BJ (cell line): ENCODE measurements at regions not wholly inside any gene's neighbourhood (a gene's known extent, or its start where the extent isn't known, plus 50 kb on each side); places are given as distances from the start of the nearest gene placed in this dataset.

Experiments used
- CTCF ChIA-PET: fragments of 350-600 bp; formaldehyde crosslinking; extraction: SDS; loops from one replicate; lab custom pipeline; 2021; ENCODE audit warnings: antibody characterized with exemption, inconsistent platforms; lab: Yijun Ruan, JAX
- POLR2A ChIA-PET: fragments of 300-600 bp; sonication (Branson Sonifier 250); formaldehyde crosslinking; extraction: SDS; loops from one replicate; lab custom pipeline; 2021; ENCODE audit warnings: antibody characterized with exemption; lab: Charles Lee
- DNase-seq: peaks from one replicate; pipeline ENCODE4 v3.0.0-alpha.2; 2011; ENCODE audit warnings: low read depth
- H3K27me3 ChIP-seq: 2 replicates; pipeline ENCODE4 v1.6.0; 2011; ENCODE audit warnings: low read length; ENCODE audit not compliant: control insufficient read depth, insufficient read depth
- H3K36me3 ChIP-seq: 2 replicates; pipeline ENCODE4 v1.5.1; 2011; ENCODE audit warnings: low read length; ENCODE audit not compliant: control insufficient read depth, insufficient read depth
- H3K4me3 ChIP-seq: 2 replicates; pipeline ENCODE4 v1.5.1; 2011; ENCODE audit warnings: low read depth, mild to moderate bottlenecking, control low read depth, low read length
- CTCF ChIP-seq: IDR thresholded peaks from 2 replicates; pipeline ENCODE4 v1.5.1; 2011; ENCODE audit warnings: low read depth, mild to moderate bottlenecking, control low read depth, inconsistent platforms, low read length, moderate library complexity; ENCODE audit not compliant: insufficient read depth

DNA sequence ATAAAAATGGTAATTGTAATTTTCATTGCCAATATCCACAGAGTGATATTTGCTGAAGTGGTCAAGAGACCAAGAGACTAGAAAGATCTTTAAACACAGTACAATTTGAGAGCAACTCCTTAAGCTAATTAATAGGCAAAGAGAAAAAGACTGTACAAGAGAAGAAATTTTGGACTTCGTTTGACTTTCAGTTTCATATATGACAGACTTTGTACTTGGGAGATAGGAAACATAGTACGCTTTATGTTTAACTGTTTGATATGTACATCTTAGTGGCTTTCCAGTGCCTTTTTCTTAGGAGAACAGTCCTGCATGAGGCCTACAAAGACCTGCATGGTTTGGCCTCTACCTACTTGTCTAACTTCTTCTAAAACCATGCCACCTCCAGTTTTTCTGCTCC lies 1118.1 kb downstream of the TRHDE start:
- DNase-seq = no peak
- H3K27me3 ChIP-seq = no peaks in the 10 kb centered on the region
- no peaks in the 10 kb centered on the region for H3K36me3 ChIP-seq
- no peak overlapping the region for H3K4me3 ChIP-seq
- POLR2A ChIA-PET = no interaction called here
- no peak for TF ChIP-seq CTCF
- CTCF ChIA-PET = no interaction called here

DNA sequence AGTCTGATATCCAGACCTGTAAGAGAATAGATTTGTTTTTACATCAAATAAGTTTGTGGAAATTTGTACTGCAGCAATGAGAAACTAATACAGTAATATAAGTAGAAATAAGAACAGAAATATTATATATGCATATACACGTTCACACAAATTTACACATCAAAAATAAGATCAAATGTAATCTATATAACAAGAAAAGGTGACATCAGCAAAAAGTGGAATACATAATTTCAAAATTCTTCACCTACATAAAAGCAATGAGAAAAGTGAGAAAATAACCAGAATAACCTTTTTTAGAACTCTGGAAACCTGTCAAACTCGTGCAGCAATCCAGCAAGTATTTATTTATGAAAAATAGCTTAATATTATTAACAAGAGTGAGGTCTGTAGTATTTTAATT lies 1124.6 kb upstream of the ATXN7L3B start:
- no peaks in the 10 kb centered on the region for H3K36me3 ChIP-seq
- no peak for TF ChIP-seq CTCF
- ChIA-PET POLR2A (no interaction called here), CTCF (no interaction called here)
- DNase-seq = no peak
- no peaks in the 10 kb centered on the region for H3K27me3 ChIP-seq
- no peak overlapping the region for H3K4me3 ChIP-seq

GRCh38 chr12:73413974-73414373 lies 1123.7 kb upstream of the ATXN7L3B start:
- no peak for DNase-seq
- no peak for TF ChIP-seq CTCF
- ChIA-PET POLR2A (no interaction called here), CTCF (no interaction called here)
- H3K27me3 ChIP-seq = no peaks in the 10 kb centered on the region
- no peaks in the 10 kb centered on the region for H3K36me3 ChIP-seq
- no peak overlapping the region for H3K4me3 ChIP-seq

DNA sequence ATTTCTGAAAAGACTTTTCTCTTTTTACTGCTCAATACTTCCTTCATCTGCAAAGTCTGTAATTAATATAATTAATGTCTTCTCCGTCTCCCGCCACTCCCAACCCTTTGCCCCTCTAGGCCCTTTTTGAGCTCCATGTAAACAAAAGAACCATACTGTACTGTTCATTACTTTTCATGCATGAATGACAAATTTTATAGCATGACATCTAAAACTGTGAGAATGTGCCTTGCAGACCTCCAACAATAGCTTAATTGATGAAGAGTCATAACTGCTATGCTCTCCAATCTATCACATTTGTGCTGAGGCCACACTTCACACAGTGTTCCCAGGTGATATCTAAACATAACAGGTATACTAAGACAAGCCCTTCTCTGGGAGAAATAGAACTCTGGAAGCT lies 1122.7 kb upstream of the ATXN7L3B start:
- Histone ChIP-seq H3K27me3 (no peaks in the 10 kb centered on the region), H3K36me3 (no peaks in the 10 kb centered on the region), H3K4me3 (no peak overlapping the region)
- TF ChIP-seq CTCF = no peak
- ChIA-PET CTCF (no interaction called here), POLR2A (no interaction called here)
- no peak for DNase-seq

GRCh38 chr12:73418541-73418940 lies 1119.1 kb upstream of the ATXN7L3B start:
- no peaks in the 10 kb centered on the region for H3K27me3 ChIP-seq
- H3K4me3 ChIP-seq = no peak overlapping the region
- no peak for DNase-seq
- TF ChIP-seq CTCF = no peak
- POLR2A ChIA-PET = no interaction called here
- no peaks in the 10 kb centered on the region for H3K36me3 ChIP-seq
- CTCF ChIA-PET = no interaction called here
